ENCODE measurements at regions not wholly inside any gene's neighbourhood (a gene's known extent, or its start where the extent isn't known, plus 50 kb on each side); places are given as distances from the start of the nearest gene placed in this dataset.

GRCh38 chrX:122119361-122119760 is 1064.7 kb upstream of the GRIA3 start:
- H3K79me2 ChIP-seq (ENCODE audit: control insufficient read depth, insufficient read depth, low read length), result no peaks in the 10 kb centered on the region
- no peaks in the 10 kb centered on the region for H3K4me1 ChIP-seq (ENCODE audit: control insufficient read depth, insufficient read depth, low read length)
- no peak overlapping the region for H3K4me3 ChIP-seq
- DNase-seq (ENCODE audit: low read depth, low spot score) (no peak), ATAC-seq (peak; percentile 70), FAIRE-seq (no peak)
- no peaks in the 10 kb centered on the region for H3K27me3 ChIP-seq (replicated peaks in 1 of 2; ENCODE audit: control insufficient read depth in 2 of 2, insufficient read depth in 2 of 2, low read length in 1 of 2)
- ChIA-PET CTCF (no interaction called here), POLR2A (interaction anchor here (0.5 kb wide), 1 partner anchor 31 kb away, joined by 5 read pairs; no protein-coding TSS in a partner anchor), SMC1A (ENCODE audit: uncharacterized antibody, unreplicated experiment) (interaction anchor here (1.1 to 1.2 kb wide), 2 partner anchors 150 to 152 kb away, joined by 3 to 4 read pairs; no protein-coding TSS in a partner anchor), RAD21 (ENCODE audit: unreplicated experiment) (interaction anchor here (0.6 kb wide), 1 partner anchor 84 kb away, joined by 3 read pairs; no protein-coding TSS in a partner anchor)
- no peak overlapping the region for H3K4me2 ChIP-seq (ENCODE audit: control insufficient read depth, insufficient read depth)
- H4K20me1 ChIP-seq (ENCODE audit: control insufficient read depth, insufficient read depth), result no peaks in the 10 kb centered on the region
- H3K36me3 ChIP-seq (ENCODE audit: control insufficient read depth in 2 of 2, insufficient read depth in 2 of 2, low read length in 1 of 2), result no peaks in the 10 kb centered on the region
- BruUV-seq (replicated peaks), result no TSS peak
- intact Hi-C loops (cut with micrococcal nuclease; ENCODE audit: unreplicated experiment), result no loop called here
- no peak overlapping the region for H2AFZ ChIP-seq (ENCODE audit: control insufficient read depth, low read depth, low read length)
- H3K9me3 ChIP-seq (replicated peaks; ENCODE audit: control insufficient read depth, insufficient read depth, low read length), result no peaks in the 10 kb centered on the region
- in situ Hi-C loops (cut with MboI), result no loop called here
- H3K9ac ChIP-seq (ENCODE audit: control insufficient read depth, insufficient read depth, low read length), result no peak overlapping the region
- H3K27ac ChIP-seq (ENCODE audit: control insufficient read depth, insufficient read depth), result no peak overlapping the region
- TF ChIP-seq ZNF622 (IDR thresholded peaks at IDR 0.05) (no peak), BCL11A (IDR thresholded peaks at IDR 0.05; ENCODE audit: low read depth, low read length) (0 out of 2 replicates have a peak, but pooled peaks have one; percentile 19), SPI1 (IDR thresholded peaks at IDR 0.05; ENCODE audit: borderline replicate concordance, insufficient read depth, low read depth, low read length) (no peak), ZNF24 (IDR thresholded peaks at IDR 0.05) (peak; percentile 67; the same call in 1 of the 2 replicates), STAT1 (conservative IDR thresholded peaks at IDR 0.05) (no peak), CBX5 (IDR thresholded peaks at IDR 0.05; ENCODE audit: low read depth) (no peak), EP300 (IDR thresholded peaks at IDR 0.05; ENCODE audit: borderline replicate concordance in 1 of 2, control insufficient read depth in 1 of 2, low read depth in 2 of 2, low read length in 2 of 2) (0 out of 4 replicates have a peak, but pooled peaks of 1 of the 2 experiments have one; percentile 31), RAD51 (IDR thresholded peaks at IDR 0.05) (peak; percentile 64; the same call in 1 of the 2 replicates), BHLHE40 (IDR thresholded peaks at IDR 0.05; ENCODE audit: borderline replicate concordance in 1 of 2, low read depth in 2 of 2, low read length in 1 of 2) (peak in 1 of 2 experiments; percentile 35; a peak in 1 of 4 replicates), CHD4 (IDR thresholded peaks at IDR 0.05) (no peak), ZNF274 (IDR thresholded peaks at IDR 0.05; ENCODE audit: insufficient read depth, insufficient read length) (no peak), ZNF384 (IDR thresholded peaks at IDR 0.05; ENCODE audit: borderline replicate concordance, low read depth, low read length) (no peak), BACH1 (IDR thresholded peaks at IDR 0.05; ENCODE audit: borderline replicate concordance) (no peak), USF2 (IDR thresholded peaks at IDR 0.05; ENCODE audit: borderline replicate concordance, low read depth, low read length) (peak; percentile 15; the same call in 1 of the 2 replicates), PBX3 (IDR thresholded peaks at IDR 0.05; ENCODE audit: insufficient replicate concordance, low read depth, low read length) (no peak), PAX8 (IDR thresholded peaks at IDR 0.05) (no peak), TCF3 (IDR thresholded peaks at IDR 0.05; ENCODE audit: borderline replicate concordance, insufficient read depth, low read depth, low read length) (no peak), BCL3 (IDR thresholded peaks at IDR 0.05; ENCODE audit: borderline replicate concordance, insufficient read depth, low read depth, low read length, poor library complexity, severe bottlenecking) (no peak), ATF7 (IDR thresholded peaks at IDR 0.05; ENCODE audit: low read depth) (peak; percentile 63), NRF1 (conservative IDR thresholded peaks at IDR 0.05; ENCODE audit: low read depth, low read length) (no peak), CREM (IDR thresholded peaks at IDR 0.05; ENCODE audit: low read depth) (no peak), E2F4 (IDR thresholded peaks at IDR 0.05; ENCODE audit: low read depth, low read length) (no peak)

Data from GM12878 (cell line).